Neuron (in vitro differentiated cells): ENCODE measurements at regions not wholly inside any gene's neighbourhood (a gene's known extent, or its start where the extent isn't known, plus 50 kb on each side); places are given as distances from the start of the nearest gene placed in this dataset.

Source experiments
- H2AFZ ChIP-seq: one replicate; pipeline ENCODE4 v1.6.1; 2013; ENCODE audit warnings: low read depth, mild to moderate bottlenecking, inconsistent platforms, low read length, moderate library complexity
- H3K27me3 ChIP-seq: one replicate; pipeline ENCODE4 v1.6.1; 2013; ENCODE audit warnings: low read length; ENCODE audit not compliant: insufficient read depth
- H3K36me3 ChIP-seq: one replicate; pipeline ENCODE4 v1.6.1; 2013; ENCODE audit warnings: low read length; ENCODE audit not compliant: insufficient read depth
- H3K4me1 ChIP-seq: one replicate; pipeline ENCODE4 v1.6.1; 2013; ENCODE audit warnings: low read length; ENCODE audit not compliant: insufficient read depth
- H3K4me3 ChIP-seq: 2 replicates; pipeline ENCODE4 v1.5.1; 2013; ENCODE audit warnings: mild to moderate bottlenecking, low read length, moderate library complexity
- H3K9me3 ChIP-seq: one replicate; pipeline ENCODE4 v1.6.1; 2013; ENCODE audit warnings: low read length

GRCh38 chr2:220654322-220654721 lies 917.8 kb downstream of the EPHA4 start:
- Histone ChIP-seq H3K27me3 (no peaks in the 10 kb centered on the region), H2AFZ (no peak overlapping the region), H3K9me3 (no peaks in the 10 kb centered on the region), H3K4me1 (no peaks in the 10 kb centered on the region), H3K36me3 (no peaks in the 10 kb centered on the region), H3K4me3 (no peak overlapping the region)

GRCh38 chr2:220660277-220661145 lies 911.6 kb downstream of the EPHA4 start:
- no peaks in the 10 kb centered on the region for H3K9me3 ChIP-seq
- no peaks in the 10 kb centered on the region for H3K27me3 ChIP-seq
- H3K4me1 ChIP-seq, result no peaks in the 10 kb centered on the region
- no peak overlapping the region for H2AFZ ChIP-seq
- H3K36me3 ChIP-seq, result no peaks in the 10 kb centered on the region
- no peak overlapping the region for H3K4me3 ChIP-seq

GRCh38 chr2:220662431-220662830 lies 909.7 kb downstream of the EPHA4 start:
- H3K9me3 ChIP-seq, result no peaks in the 10 kb centered on the region
- no peak overlapping the region for H2AFZ ChIP-seq
- no peaks in the 10 kb centered on the region for H3K36me3 ChIP-seq
- H3K4me1 ChIP-seq, result no peaks in the 10 kb centered on the region
- H3K27me3 ChIP-seq, result no peaks in the 10 kb centered on the region
- no peak overlapping the region for H3K4me3 ChIP-seq

- no peak overlapping the region for H2AFZ ChIP-seq
- no peak overlapping the region for H3K4me3 ChIP-seq
- H3K36me3 ChIP-seq, result no peaks in the 10 kb centered on the region
- H3K4me1 ChIP-seq, result no peaks in the 10 kb centered on the region
- H3K27me3 ChIP-seq, result no peaks in the 10 kb centered on the region
- no peaks in the 10 kb centered on the region for H3K9me3 ChIP-seq
Measured at GRCh38 chr2:220663065-220663464, 909.0 kb downstream of the EPHA4 start.

DNA sequence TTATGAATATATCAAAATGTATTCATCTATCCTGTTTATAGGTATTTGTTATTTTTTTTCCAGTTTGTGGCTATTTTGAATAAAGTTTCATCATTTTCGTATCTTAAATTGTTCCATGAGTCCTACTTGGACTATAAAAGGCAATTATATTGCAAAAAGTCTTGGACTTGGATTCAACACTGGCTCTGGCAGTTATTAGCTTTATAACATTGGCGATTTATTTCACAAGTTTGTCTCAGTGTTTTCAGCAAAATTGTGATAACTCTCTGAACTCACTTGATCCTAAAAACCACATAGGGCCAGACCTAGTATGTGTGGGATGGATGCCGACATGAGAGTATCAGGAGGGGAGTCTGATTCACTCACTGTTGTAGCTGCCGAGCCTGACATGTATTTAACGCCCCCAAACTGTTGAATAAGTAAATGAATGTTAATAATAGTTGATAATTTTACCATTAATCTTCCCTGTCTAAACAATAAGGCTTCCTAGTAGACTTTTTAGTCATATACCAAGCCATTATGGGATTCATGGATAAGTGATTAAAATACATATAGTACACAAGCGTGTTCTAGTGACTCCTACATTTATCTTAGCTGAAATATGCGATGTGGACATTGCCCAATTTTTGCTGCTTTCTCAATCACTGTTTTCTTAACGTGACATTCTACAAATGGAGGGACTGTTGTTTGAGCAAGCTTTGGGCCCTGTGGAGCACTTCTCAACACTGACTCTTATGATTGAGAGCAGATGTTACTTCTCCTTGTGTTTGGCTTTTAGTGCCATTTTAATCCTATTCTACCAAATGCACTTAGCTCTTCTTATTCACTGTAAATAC lies 907.6 kb downstream of the EPHA4 start:
- Histone ChIP-seq H3K4me1 (no peaks in the 10 kb centered on the region), H3K9me3 (no peaks in the 10 kb centered on the region), H3K27me3 (no peaks in the 10 kb centered on the region), H3K4me3 (no peak overlapping the region), H3K36me3 (no peaks in the 10 kb centered on the region), H2AFZ (no peak overlapping the region)

DNA sequence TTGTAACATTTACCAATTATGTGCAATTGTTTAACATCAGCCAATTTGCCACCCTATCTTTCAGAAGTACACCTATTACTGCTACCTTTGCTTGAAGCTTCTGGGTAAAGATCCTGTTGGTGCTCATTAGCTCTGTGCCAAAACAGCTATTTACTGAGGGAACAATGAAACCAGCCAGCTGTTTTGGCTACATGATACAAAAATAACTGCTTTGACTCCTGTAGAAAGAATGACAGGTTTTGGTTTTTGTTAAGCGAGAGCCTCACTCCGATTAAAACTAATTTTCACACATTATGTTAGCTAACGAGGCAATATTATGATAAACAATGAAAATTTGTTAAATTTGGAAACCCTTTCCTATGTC lies 907.0 kb downstream of the EPHA4 start:
- Histone ChIP-seq H2AFZ (no peak overlapping the region), H3K4me3 (no peak overlapping the region), H3K9me3 (no peaks in the 10 kb centered on the region), H3K27me3 (no peaks in the 10 kb centered on the region), H3K36me3 (no peaks in the 10 kb centered on the region), H3K4me1 (no peaks in the 10 kb centered on the region)

DNA sequence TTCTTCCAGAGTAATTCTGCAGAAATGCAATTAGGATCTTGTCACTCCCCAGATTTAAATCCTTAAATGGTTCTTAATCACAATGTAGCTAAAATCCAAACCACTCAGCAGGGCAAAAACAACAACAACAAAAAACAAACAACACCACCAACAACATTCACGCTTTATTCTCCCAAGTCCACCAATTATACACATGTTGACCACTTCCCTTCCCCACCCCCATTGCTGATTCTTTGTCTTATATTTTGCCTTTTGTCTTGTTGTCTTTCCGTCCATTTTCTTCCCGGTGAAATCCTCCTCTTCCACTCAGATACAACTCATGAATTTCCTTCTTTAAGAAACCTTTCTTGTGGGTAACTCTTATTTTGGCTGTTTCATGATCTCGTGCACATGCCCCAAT lies 902.8 kb downstream of the EPHA4 start:
- Histone ChIP-seq H3K4me1 (no peaks in the 10 kb centered on the region), H3K4me3 (no peak overlapping the region)

DNA sequence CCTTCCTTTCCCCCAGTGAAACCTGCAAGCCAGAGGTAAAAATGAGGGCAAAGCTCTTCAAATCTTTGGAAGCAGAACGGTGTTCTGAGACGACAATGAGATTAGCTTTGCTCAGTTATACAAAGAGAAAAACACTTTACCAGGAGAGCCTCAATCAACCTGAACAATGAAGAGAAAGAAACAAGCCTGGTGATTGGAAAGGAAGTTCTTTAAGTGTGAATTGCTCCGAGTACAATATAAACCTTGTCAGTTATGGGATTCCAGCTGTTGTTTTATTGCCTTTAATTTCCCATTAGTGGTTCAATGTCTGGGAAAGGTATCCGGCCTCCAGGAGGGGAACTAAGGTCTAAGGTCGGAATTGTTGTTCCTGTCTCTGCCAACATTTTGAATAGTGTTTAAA lies 901.6 kb downstream of the EPHA4 start:
- no peak overlapping the region for H3K4me3 ChIP-seq

More for the DNA sequence above, 902.8 kb downstream of the EPHA4 start:
- H3K36me3 ChIP-seq, result no peaks in the 10 kb centered on the region
- no peaks in the 10 kb centered on the region for H3K27me3 ChIP-seq
- no peaks in the 10 kb centered on the region for H3K9me3 ChIP-seq
- no peak overlapping the region for H2AFZ ChIP-seq

DNA sequence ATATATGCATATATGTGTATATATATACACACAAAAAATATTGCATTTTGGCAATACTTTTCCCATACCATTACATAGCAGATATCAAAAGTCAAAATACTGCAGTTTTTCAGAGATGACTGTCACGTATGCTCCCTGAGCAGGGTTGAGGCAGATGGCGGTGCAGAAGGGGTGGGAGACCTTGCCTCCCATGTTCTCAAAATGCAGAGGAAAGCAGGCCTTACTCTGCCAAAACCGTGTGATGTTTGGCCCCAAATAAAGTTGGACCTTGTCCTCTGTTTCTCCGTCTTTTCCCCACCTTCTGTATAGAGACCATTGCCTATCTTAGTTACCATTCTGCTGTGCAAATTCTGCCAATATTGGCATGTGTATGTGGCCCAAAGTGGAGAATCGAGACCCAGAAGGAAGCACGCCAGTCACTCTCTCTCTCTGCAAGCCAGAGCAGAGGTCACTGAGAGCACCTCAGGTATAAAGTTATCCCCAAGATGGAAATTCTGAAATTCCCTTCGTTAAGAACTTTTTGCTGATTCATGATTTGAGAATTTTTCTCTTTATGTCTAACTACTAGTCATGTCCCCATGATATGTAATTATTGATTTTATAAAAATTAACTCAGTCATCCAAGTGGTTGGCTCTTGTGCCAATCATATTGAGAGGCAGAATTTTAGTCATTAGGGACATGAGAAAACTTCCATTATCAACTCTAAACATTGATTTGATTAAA lies 898.8 kb downstream of the EPHA4 start:
- H3K4me1 ChIP-seq, result no peaks in the 10 kb centered on the region
- H3K9me3 ChIP-seq, result no peaks in the 10 kb centered on the region
- no peak overlapping the region for H3K4me3 ChIP-seq
- H2AFZ ChIP-seq, result no peak overlapping the region
- no peaks in the 10 kb centered on the region for H3K36me3 ChIP-seq
- no peaks in the 10 kb centered on the region for H3K27me3 ChIP-seq

More for the DNA sequence above, 901.6 kb downstream of the EPHA4 start:
- no peaks in the 10 kb centered on the region for H3K9me3 ChIP-seq
- H3K27me3 ChIP-seq, result no peaks in the 10 kb centered on the region
- H2AFZ ChIP-seq, result no peak overlapping the region
- no peaks in the 10 kb centered on the region for H3K4me1 ChIP-seq
- H3K36me3 ChIP-seq, result no peaks in the 10 kb centered on the region

DNA sequence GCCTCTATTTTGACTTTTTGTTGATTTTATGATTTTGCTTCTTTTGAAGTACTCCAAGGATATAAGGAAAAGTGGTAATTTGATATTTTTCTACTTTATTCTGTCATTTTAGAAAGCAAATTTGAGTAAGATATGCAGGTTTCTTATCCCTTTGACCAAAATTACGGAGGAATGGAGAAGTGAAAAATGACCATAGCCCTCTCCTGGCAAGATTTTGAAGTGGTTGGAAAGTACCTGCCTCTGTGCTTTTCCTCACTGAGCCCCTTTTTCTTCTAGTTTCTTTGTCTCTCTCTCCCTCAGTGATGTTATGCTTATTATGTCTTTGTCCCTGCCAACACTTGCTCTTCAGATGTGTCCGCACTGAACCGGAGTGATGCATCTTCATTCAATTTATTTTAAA lies 898.1 kb downstream of the EPHA4 start:
- no peak overlapping the region for H3K4me3 ChIP-seq
- H3K36me3 ChIP-seq, result no peaks in the 10 kb centered on the region
- H3K4me1 ChIP-seq, result no peaks in the 10 kb centered on the region
- no peaks in the 10 kb centered on the region for H3K27me3 ChIP-seq
- H2AFZ ChIP-seq, result no peak overlapping the region
- H3K9me3 ChIP-seq, result no peaks in the 10 kb centered on the region

GRCh38 chr2:220676695-220677094 lies 895.4 kb downstream of the EPHA4 start:
- H3K36me3 ChIP-seq, result no peaks in the 10 kb centered on the region

GRCh38 chr2:220678943-220679342 lies 893.2 kb downstream of the EPHA4 start:
- no peaks in the 10 kb centered on the region for H3K27me3 ChIP-seq
- H3K4me3 ChIP-seq, result no peak overlapping the region
- no peak overlapping the region for H2AFZ ChIP-seq
- H3K9me3 ChIP-seq, result no peaks in the 10 kb centered on the region
- no peaks in the 10 kb centered on the region for H3K4me1 ChIP-seq
- H3K36me3 ChIP-seq, result no peaks in the 10 kb centered on the region

More at GRCh38 chr2:220676695-220677094, 895.4 kb downstream of the EPHA4 start:
- Histone ChIP-seq H3K9me3 (no peaks in the 10 kb centered on the region), H3K4me1 (no peaks in the 10 kb centered on the region), H3K4me3 (no peak overlapping the region), H3K27me3 (no peaks in the 10 kb centered on the region), H2AFZ (no peak overlapping the region)

DNA sequence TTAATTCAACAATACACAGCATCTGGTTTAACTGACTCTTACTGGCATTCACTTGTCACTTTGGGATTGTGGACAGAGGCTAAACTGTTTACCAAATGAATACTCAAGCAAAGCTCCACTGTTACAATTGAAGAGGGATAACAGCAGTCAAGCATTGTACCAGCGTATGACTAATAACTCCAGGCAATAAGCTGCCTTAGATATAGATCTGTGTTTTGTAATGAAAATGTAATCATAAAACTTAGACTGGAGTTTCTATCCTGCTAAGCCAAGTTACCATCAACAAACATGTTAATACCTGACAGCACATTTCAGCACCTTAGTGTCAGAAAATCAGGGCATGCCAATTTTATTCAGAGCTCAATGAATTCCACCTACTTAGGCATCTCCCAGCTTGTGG lies 889.5 kb downstream of the EPHA4 start:
- H3K4me3 ChIP-seq, result no peak overlapping the region
- no peaks in the 10 kb centered on the region for H3K4me1 ChIP-seq
- H3K36me3 ChIP-seq, result no peaks in the 10 kb centered on the region
- no peaks in the 10 kb centered on the region for H3K27me3 ChIP-seq
- no peaks in the 10 kb centered on the region for H3K9me3 ChIP-seq
- H2AFZ ChIP-seq, result no peak overlapping the region
